ENCODE measurements at regions not wholly inside any gene's neighbourhood (a gene's known extent, or its start where the extent isn't known, plus 50 kb on each side); places are given as distances from the start of the nearest gene placed in this dataset.
A peak's percentile ranks its signal among the peaks of the same experiment; 100 is the strongest.
"Not testable (repeated sequence)": the region's sequence is repeated elsewhere in the genome, so short reads cannot be mapped to it uniquely, and the experiment has no call there.

DNA sequence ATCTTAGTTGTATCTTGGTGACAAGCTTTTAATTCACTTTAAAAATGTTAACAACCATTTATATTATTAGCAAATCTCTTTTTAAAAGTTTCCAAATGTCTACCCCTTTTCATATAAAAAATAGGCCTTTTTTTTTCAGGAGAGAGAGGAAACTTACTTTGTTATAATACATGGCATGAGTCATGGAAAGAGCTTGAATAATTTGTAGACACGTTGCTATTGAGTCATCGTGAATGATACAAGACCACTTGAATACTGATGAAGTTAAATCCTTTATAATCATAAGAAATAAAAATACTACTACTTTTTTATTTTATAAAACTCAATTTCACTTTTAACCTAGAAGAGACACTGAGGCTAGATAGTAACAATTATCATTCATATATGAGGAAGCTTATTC, 70.3 kb upstream of the BBX start:
- no peak for DNase-seq
- Mint-ChIP-seq H3K36me3 (ENCODE audit: low read depth) (no peaks in the 10 kb centered on the region), H3K4me1 (peaks cover 37% of the 10 kb centered on the region), H3K4me3 (no peak overlapping the region), H3K27ac (peak overlapping the region; percentile 71), H3K9me3 (peaks cover 3% of the 10 kb centered on the region), H3K27me3 (peaks cover 6% of the 10 kb centered on the region)
- ATAC-seq, result no peak

DNA sequence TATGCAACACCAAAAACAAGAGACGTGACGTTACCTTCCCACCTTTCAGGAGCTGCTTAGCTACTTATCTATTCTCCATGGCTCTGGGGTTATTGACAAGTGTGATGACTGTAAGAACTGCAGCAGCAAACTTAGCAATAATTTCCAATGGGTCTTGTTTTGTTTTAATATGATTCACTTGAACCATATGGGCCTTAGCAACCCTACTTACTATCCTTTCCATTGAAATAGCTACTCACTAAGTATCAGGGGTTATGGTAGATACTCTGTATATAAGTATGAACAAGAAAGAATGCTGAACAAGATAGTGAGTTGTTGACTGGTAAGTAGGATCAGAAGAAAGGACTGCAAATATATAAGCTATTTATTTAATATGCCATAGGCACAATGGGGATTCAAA, 69.3 kb upstream of the BBX start:
- Mint-ChIP-seq H3K27ac (peak overlapping the region; percentile 52), H3K4me1 (peaks cover 37% of the 10 kb centered on the region), H3K9me3 (peaks cover 3% of the 10 kb centered on the region), H3K36me3 (ENCODE audit: low read depth) (no peaks in the 10 kb centered on the region), H3K27me3 (peaks cover 4% of the 10 kb centered on the region), H3K4me3 (no peak overlapping the region)
- ATAC-seq (peak; percentile 63), DNase-seq (no peak)

DNA sequence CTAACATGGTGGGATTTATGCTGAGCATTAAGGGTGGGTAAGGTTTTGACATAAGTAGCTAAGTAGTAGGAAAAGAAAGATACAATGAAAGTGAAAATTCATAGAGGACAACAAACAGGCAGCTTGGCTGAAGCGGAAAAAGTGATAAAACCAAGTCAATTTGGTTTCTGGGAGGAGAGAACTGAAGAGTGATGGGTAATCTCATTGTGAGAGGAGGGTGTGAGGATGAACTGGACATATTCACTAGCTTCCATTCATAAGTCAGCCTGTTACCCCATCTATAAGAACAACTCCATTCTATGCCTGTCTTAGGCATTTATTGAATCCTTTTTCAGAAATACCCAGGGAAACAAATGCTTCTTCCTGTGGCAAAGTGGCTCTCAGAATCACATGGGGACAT, 67.1 kb upstream of the BBX start:
- peaks cover 4% of the 10 kb centered on the region for H3K27me3 Mint-ChIP-seq
- peak overlapping the region; percentile 29 for H3K27ac Mint-ChIP-seq
- H3K9me3 Mint-ChIP-seq, result peaks cover 3% of the 10 kb centered on the region
- peaks cover 31% of the 10 kb centered on the region for H3K4me1 Mint-ChIP-seq
- ATAC-seq, result peak; percentile 58
- no peak for DNase-seq
- no peaks in the 10 kb centered on the region for H3K36me3 Mint-ChIP-seq (ENCODE audit: low read depth)
- H3K4me3 Mint-ChIP-seq, result no peak overlapping the region

DNA sequence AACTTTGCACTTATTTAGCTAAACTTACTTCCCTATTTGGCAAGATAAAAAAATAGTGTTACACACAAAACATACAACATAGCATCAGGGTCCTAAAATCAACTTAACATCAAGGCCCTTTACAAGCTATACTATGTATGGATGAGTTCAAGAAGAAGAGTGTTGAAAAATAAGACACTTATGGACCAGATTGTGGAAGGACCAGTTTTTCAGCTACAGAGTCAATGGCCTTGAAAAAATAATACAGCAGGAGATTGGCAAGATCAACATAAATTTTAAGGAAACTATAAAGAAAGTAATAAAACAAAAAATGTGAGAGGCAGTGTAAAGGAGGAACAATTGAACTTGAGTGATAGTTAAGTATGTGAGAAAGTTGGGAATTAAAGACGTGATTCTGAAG, 66.3 kb upstream of the BBX start:
- Mint-ChIP-seq H3K27me3 (peaks cover 4% of the 10 kb centered on the region), H3K4me1 (peaks cover 30% of the 10 kb centered on the region), H3K9me3 (no peaks in the 10 kb centered on the region), H3K27ac (no peak overlapping the region), H3K36me3 (ENCODE audit: low read depth) (no peaks in the 10 kb centered on the region), H3K4me3 (no peak overlapping the region)
- DNase-seq (no peak), ATAC-seq (no peak)

DNA sequence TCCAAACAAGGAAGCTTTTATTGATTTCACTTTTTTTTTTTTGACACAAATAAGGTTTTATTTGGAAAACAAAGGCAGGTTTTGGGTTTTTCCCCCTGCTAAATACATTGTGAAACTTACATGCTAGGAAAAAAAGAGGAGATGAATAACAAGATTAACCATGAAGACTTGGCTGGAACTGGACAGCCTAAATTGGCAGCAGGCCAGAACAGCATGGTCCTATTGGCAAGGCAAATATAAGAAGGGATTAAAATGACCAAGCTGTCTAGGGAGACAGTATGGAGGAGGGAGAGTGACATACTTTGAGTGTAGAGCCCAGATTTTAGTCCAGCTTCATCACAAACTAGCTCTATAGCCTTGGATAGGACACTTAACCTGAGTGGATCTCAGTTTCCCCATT, 63.9 kb upstream of the BBX start:
- Mint-ChIP-seq H3K9me3 (no peaks in the 10 kb centered on the region), H3K4me3 (no peak overlapping the region)

DNA sequence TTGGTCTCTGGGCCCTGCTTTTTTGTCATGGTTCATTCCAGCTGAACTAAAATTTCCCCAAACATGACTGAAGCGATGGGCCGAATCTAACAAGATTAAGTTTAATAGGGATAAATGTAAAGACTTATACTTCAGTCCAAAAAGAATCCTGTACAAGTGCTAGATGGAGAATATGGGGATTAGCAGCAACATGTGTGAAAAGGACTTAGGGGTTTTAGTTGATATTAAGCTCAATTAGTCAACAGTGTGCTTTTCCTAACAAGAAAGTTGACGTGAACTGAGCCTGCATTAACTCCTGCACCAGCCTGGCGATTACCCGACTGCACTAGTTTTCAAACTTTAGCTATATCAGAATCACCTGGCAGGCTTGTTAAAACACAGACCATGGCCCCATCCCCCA, 61.0 kb upstream of the BBX start:
- DNase-seq (no peak), ATAC-seq (no peak)
- H3K27ac Mint-ChIP-seq, result no peak overlapping the region
- H3K36me3 Mint-ChIP-seq (ENCODE audit: low read depth), result no peaks in the 10 kb centered on the region
- H3K9me3 Mint-ChIP-seq, result no peaks in the 10 kb centered on the region
- H3K4me3 Mint-ChIP-seq, result no peak overlapping the region
- H3K4me1 Mint-ChIP-seq, result no peaks in the 10 kb centered on the region
- H3K27me3 Mint-ChIP-seq, result peaks cover under 1% of the 10 kb centered on the region

More for the DNA sequence above, 63.9 kb upstream of the BBX start:
- Mint-ChIP-seq H3K27me3 (peaks cover 4% of the 10 kb centered on the region), H3K36me3 (ENCODE audit: low read depth) (no peaks in the 10 kb centered on the region), H3K27ac (no peak overlapping the region), H3K4me1 (peaks cover 13% of the 10 kb centered on the region)
- DNase-seq, result no peak
- ATAC-seq, result no peak

DNA sequence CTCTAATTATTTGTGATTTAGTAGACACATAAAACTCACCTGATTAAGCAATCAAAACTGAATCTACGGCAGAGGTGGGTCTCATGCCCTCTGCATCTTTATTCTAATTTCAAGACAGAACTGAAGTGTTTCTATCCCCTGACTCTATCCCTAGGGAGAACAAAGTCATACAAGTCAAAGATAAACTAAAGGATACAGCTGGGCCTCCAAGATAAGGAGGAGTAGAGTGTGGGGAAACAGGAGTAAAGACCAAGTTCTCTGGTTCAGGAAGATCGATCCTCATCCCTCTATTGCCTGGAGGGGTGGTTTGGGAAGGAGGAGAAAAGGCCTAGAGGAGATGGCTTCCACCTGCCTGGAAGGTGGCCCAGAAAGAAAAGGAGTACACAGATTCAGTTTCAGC, 58.7 kb upstream of the BBX start:
- no peaks in the 10 kb centered on the region for H3K9me3 Mint-ChIP-seq
- no peak for DNase-seq
- no peak overlapping the region for H3K27ac Mint-ChIP-seq
- ATAC-seq, result no peak
- H3K4me1 Mint-ChIP-seq, result no peaks in the 10 kb centered on the region
- H3K4me3 Mint-ChIP-seq, result no peak overlapping the region
- H3K36me3 Mint-ChIP-seq (ENCODE audit: low read depth), result no peaks in the 10 kb centered on the region
- no peaks in the 10 kb centered on the region for H3K27me3 Mint-ChIP-seq

DNA sequence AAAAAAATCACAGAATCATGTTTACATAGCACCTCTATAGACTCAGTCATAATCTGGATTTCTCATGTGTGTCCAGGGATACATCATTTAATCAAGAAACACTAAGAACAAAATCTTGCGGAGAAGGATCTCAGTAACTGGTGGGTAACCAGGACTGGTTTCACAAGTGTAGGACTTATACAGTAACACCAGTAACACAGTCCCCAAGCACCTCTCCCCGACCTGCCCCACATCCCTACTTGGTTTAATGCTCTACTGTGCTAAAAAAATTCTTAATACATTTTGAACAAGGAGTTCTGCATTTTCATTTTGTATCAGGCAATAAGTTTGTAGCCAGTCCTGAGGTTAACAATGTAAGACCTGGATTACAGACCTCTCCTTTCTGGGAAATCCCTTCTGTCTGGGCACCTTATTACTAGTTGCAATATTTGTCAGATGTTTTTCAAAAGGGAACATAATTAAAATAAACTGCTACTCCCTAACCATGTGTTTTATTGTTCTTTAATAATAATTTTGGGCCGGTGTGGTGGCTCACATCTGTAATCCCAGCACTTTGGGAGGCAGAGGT, 57.6 kb upstream of the BBX start:
- Mint-ChIP-seq H3K27me3 (no peaks in the 10 kb centered on the region), H3K36me3 (ENCODE audit: low read depth) (no peaks in the 10 kb centered on the region), H3K4me1 (no peaks in the 10 kb centered on the region), H3K27ac (no peak overlapping the region), H3K9me3 (no peaks in the 10 kb centered on the region), H3K4me3 (no peak overlapping the region)
- no peak for DNase-seq
- ATAC-seq, result peak; percentile 61

DNA sequence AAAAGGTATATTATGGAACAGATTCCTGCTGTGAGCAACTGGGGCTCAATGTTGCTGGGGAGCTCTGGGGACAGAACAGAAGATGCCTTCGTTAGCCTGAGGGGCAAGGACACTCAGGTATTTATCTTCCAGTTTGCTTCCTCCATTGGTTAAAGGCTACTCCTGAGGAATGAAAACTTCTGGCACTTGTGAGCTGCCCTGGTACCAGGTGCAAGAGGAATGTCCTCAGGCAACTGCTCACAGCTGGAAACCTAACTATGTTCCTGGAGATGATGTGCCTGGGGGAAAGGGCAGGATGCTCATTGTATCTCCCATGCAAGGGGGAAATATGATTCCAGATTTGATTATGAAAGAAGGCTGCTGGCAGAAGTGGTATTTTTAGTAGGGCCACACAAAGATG, 54.0 kb upstream of the BBX start:
- Mint-ChIP-seq H3K9me3 (no peaks in the 10 kb centered on the region), H3K4me3 (no peak overlapping the region), H3K27ac (no peak overlapping the region), H3K36me3 (ENCODE audit: low read depth) (no peaks in the 10 kb centered on the region), H3K27me3 (peaks cover 2% of the 10 kb centered on the region), H3K4me1 (no peaks in the 10 kb centered on the region)
- ATAC-seq (no peak), DNase-seq (no peak)

DNA sequence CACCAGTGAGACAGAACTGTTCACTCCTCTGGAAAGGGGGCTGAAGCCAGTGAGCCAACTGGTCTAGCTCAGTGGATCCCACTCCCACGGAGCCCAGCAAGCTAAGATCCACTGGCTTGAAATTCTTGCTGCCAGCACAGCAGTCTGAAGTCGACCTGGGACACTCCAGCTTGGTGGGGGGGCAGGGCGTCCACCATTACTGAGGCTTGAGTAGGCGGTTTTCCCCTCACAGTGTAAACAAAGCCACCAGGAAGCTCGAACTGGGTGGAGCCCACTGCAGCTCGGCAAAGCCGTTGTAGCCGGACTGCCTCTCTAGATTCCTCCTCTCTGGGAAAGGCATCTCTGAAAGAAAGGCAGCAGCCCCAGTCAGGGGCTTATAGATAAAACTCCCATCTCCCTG, 52.3 kb upstream of the BBX start:
- not testable (repeated sequence) for H3K4me3 Mint-ChIP-seq; H3K4me1 Mint-ChIP-seq; H3K9me3 Mint-ChIP-seq; H3K27ac Mint-ChIP-seq; H3K36me3 Mint-ChIP-seq (ENCODE audit: low read depth); ATAC-seq; DNase-seq; H3K27me3 Mint-ChIP-seq
